ENCODE measurements at regions not wholly inside any gene's neighbourhood (a gene's known extent, or its start where the extent isn't known, plus 50 kb on each side); places are given as distances from the start of the nearest gene placed in this dataset.
"Not testable (repeated sequence)": the region's sequence is repeated elsewhere in the genome, so short reads cannot be mapped to it uniquely, and the experiment has no call there.

DNA sequence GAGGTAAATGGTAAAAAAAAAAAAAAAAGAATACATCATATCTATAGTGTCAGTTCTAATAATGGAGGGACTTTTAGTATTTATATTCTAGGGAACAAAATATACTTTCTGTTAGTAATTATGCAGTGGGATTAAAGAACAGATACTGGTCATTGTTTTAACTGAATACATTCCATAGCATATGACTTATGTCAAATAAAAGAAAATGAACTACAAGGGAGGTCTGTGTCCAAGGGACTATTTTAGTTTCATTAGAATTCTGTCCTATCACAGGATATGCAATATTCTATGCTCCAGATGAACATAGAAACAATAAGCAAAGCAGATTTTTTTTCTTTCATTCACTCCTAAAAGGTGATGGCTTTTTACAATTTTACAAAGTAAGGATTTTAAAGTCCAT is 154.2 kb upstream of the ZEB2 start:
- no peak for DNase-seq

DNA sequence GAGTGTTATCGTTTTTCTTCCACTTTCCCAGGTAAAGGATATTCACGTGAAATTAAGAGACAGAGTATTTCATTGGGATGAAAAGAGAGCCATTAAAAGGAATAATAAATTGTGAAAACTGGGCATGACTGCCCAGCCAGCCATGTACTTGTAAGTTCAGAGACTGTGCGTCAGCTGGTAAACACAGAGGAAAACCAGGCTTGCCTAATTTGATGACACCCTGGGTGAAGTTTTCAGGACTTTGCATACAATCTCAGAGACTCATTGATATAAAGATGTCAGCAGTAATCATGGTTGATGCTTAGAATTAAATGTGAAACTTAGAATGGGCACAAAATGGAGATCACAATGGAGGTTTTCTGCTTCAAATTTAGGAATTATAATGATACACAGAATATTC is 153.5 kb upstream of the ZEB2 start:
- DNase-seq: no peak

DNA sequence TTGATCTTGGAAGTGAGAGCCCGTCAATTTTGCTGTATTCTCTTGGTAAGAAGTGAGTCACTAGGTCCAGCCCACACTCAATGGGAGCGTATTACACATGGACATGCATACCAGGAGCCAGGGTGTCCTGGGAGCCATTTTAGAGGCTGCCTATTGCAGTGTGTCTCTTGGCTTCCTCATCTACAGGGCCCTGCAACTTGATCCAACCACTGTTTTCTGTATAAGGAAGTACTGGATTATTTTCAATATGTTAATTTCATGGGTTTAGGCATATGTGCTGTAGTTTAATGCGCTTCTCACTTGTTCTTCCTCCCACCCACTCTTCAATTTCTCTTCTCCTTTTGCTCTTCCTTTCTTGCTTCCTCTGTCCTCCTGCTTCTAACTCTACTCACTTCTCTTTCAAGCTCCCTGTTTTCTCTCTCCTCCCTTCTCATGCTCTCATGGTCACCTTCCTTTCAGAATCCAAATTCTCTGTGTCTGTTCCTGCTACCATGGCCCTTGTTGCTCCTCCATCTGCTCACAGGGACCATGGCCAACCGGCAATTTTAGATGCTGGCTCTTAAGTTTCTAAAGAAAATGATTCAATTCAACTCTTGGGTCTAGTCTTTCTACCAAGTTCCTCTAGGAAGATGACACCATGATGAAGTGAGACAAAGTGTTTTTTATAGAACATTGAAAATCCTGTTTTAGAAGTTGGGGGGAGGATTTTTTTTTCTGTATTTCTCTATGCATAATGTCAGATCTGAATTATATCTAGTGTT is 152.0 kb upstream of the ZEB2 start:
- DNase-seq: no peak

DNA sequence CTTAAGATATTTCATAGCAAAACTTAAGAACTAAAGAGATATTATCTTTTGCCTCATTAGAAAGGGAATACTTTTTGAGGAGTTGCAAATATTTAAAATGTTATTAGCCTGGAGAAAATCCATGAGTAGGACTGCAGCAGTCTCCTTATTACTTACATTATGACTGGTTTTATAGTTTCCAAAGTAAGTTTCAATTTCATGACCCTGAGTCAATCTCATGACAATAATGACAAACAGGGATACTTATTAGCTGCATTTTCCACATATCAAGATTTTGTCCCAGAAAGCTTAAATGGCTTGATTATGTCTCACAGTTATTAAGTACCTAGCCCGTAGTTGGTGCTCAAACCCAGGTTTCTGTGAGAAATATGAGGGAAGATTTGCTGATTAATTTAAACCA is 150.8 kb upstream of the ZEB2 start:
- DNase-seq: no peak

- DNase-seq: no peak
Observed at GRCh38 chr2:144670080-144670479, 150.2 kb upstream of the ZEB2 start.

GRCh38 chr2:144669196-144669987 is 149.5 kb upstream of the ZEB2 start:
- no peak for DNase-seq

DNA sequence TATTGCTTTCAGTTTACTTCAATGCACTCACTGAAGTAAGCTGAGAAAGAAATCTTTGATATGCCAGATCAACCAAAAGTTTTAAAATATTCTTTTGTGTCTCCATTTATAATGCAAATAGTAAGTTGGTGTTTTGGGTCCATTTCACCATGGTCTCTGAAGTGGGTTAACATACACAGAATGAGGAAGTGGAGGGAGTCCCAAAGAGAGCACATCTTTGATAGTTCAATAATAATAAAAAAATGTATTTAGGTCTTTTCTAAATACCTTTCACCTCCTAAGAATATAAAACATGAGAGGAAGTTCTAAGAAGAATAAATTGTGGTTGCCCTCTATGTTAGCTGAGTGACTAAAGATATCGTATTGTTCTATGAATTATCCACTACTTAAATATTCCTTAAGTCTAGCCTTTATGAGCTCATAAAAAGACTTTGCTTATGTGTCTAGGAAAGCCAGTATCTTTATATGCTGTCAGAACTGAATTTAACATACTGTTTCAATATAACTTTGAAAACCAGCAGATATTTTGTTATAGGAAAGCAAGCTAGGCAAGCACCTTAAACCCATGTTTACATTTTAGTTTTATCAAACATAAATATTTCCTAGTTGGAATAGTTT is 148.7 kb upstream of the ZEB2 start:
- no peak for DNase-seq

DNA sequence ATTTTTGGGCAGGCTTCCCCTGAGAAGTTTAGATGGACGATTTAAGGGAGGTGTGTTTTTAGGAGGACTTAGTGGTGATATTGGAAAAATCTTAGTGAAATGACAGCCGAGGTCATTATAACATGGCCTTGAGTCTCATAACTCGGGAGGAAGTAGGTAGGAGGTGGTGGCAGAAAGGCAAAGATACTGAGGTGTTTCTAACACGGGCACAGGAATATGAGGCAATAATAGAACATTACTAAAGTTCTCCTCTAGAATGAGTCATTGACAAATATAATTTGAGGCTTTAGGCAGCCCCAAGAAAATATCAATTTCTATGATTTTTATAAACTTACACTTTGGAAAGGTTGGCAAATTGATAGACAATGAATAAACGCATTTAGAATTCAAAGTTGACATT is 146.1 kb upstream of the ZEB2 start:
- DNase-seq: no peak

GRCh38 chr2:144663207-144663606 is 143.3 kb upstream of the ZEB2 start:
- DNase-seq: no peak

DNA sequence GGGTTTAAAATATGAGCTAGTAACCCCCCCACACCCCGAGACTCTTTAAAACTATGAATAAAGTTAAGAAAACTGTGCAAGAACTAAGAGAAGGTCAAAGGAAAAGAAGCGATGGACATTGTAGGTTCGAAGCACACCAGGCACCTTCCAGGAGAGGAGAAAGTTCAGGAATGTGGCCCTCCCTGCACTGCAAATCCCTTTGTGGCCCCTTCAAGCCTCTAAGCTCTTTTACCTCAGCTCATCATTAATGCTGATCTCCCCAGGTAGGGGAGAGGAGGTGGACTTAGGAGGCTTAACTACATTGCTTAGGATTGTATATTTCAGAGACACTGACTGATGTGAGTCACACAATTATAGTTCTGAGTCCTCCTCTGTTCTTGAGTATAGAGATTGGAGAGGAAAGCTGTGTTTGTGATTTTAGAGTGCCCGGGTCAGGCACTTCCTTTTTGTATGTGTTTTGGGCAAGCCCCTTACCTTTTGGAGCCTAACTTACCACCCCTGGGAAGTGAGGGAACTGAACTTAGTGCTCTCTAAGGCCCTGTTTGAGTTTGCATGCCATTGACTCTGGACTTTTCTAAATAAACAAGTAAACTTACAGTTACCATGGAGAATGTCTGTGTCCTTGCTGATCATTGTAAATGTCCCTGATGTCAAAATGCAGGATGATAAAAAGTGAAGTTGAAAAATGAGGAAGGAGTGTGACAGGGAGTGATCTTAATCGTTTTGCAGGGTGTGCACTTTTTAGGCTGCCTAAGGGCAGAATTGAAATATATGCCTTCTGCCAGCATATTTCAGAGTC is 140.8 kb upstream of the ZEB2 start:
- DNase-seq: no peak

DNA sequence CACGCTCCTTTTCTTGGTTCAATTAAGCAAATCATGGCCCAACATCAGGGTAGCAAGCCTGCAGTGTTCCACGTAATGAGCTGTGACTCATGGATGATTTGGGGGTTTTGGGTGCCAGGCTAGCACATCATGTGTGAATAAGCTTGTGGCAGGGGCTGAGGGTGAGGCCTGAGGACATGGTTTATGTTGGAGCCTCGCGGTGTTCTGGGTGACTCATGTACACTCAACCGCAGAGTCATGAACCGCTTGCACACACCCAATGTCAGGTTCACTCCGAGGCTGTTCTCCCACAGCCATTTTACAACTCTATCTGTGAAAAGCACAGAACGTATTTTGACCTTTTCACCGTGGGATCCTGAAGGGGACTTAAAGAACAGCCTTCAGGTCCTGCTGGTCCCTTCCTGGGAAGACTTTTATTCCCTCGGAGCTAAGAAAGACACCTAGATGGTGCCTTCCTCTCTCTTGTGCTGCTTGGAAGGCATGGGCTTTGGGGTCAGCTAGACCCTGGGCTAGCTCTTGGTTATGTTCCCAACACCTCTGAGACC is 139.9 kb upstream of the ZEB2 start:
- no peak for DNase-seq

GRCh38 chr2:144654523-144654922 is 134.6 kb upstream of the ZEB2 start:
- no peak for DNase-seq

DNA sequence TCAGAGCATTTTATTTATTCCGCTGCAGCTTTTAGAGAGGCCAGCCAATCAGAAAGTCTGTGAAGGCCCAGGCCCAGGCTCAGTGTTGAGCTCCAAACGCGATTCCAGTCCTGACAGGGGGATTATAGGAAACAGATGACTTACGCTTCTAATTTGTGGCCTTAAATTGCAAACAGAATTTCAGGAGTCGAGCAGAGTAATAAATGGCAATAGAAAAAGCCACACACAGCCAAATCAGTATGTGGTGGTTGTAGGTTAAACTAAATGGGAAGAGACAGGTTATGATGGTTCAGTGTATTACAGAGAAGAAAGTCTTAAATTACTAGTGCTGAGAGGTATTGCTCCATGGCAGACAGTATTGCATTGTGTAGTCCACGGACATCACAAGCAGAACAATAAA is 131.0 kb upstream of the ZEB2 start:
- no peak for DNase-seq

- DNase-seq: peak; percentile 25
Observed at GRCh38 chr2:144648837-144649465, 129.0 kb upstream of the ZEB2 start.

DNA sequence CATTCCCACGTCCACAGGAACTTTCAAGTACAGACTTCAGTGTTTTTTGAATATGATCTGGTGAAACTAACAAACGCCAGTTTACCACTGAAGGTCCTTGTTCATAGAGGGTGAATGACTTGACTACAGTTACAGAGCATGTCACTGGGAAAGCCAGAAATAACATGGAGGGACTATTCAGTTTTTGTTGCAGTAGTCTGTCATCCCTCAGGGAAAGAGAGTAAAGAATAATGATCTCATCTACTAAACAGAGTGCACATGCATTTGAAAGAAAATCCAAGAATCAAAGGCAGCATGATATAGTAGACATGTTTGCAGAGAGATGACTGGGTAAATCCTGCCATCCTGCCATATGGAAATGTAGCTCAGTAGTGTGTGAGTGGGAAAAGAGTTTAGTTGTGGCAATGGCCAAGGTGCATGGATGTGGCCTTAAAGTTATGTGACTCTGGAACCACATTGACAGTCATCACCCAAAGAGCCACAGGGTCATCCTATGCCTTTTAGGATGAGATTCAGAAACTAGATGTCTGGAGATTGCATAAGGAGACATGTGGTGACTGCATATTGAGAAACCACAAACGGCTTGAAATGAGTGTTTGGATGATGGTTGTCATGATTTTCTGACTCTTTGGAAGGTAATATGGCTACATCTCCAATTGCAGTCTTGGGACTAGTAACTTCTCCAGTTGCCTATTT is 125.3 kb upstream of the ZEB2 start:
- no peak for DNase-seq

GRCh38 chr2:144644549-144644948 is 124.6 kb upstream of the ZEB2 start:
- no peak for DNase-seq

DNA sequence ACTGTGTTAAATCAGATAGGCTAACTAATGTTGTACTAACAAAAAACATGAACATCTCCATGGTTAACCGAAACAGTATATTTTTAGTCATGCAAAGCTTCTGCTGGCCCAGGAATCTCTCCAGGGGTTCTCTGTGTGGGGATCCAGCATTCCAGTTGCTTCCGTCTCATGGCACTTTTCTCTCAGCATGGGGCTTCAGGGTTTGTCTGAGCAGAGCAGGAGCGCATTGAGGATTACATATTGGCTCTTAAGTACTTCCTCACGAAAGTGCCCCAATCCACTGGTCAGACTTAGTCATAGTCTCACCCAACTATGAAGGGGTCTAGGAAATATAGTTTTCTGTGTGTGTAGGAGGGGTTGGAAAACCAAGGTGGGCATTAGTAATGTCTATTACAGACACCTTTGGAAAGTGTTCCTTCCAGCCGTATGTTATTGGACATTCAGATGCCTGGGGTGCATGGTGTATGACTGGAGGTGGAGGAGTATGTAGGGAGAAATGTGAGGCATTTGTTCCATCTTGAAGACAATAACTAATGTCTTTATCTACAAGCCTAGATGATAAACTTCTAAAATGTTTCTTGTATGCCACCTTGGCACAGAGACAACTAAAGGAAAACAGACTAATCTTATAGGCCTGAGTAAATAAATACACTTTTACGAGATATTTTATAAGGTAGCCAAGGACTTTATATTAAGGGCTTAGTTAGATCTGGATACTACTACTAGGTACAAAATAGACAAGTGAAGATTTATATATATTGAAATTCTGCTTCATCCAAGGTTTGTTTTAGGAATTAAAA is 123.8 kb upstream of the ZEB2 start:
- DNase-seq: no peak

GRCh38 chr2:144642856-144643255 is 122.9 kb upstream of the ZEB2 start:
- no peak for DNase-seq

DNA sequence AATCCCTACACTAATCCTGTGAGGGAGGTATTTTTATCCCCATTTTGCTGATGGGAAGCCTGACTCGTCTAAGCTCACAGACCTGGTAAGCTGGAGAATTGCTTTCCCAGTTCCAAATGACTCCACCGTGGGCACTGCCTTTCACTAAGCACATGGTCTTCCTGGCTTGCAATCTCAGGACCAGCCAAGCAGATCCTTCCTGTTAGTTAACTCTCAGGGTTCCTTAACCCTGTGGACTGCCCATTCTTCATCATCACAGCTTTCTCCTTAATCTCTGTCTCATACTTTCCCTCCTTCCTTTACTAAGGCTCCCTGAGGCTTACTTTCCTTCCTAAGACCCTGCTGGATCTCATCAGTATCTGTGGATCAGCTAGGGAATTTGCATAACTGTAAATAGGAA is 122.2 kb upstream of the ZEB2 start:
- no peak for DNase-seq

GRCh38 chr2:144638250-144638649 is 118.3 kb upstream of the ZEB2 start:
- DNase-seq: not testable (repeated sequence)

DNA sequence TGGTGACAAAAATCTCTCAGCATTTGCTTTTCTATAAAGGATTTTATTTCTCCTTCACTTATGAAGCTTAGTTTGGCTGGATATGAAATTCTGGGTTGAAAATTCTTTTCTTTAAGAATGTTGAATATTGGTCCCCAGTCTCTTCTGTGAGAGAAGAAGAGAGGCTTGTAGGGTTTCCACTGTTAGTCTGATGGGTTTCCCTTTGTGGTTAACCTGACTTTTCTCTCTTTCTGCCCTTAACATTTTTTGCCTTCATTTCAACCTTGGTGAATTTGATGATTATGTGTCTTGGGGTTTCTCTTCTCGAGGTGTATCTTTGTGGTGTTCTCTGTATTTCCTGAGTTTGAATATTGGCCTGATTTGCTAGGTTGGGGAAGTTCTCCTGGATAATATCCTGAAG is 116.9 kb upstream of the ZEB2 start:
- not testable (repeated sequence) for DNase-seq

All from midbrain (tissue), 1 donor.